ENCODE measurements at regions not wholly inside any gene's neighbourhood (a gene's known extent, or its start where the extent isn't known, plus 50 kb on each side); places are given as distances from the start of the nearest gene placed in this dataset.

GRCh38 chr4:155539746-155540145, 126.9 kb upstream of the GUCY1A1 start:
- TF ChIP-seq, protein P1, sequence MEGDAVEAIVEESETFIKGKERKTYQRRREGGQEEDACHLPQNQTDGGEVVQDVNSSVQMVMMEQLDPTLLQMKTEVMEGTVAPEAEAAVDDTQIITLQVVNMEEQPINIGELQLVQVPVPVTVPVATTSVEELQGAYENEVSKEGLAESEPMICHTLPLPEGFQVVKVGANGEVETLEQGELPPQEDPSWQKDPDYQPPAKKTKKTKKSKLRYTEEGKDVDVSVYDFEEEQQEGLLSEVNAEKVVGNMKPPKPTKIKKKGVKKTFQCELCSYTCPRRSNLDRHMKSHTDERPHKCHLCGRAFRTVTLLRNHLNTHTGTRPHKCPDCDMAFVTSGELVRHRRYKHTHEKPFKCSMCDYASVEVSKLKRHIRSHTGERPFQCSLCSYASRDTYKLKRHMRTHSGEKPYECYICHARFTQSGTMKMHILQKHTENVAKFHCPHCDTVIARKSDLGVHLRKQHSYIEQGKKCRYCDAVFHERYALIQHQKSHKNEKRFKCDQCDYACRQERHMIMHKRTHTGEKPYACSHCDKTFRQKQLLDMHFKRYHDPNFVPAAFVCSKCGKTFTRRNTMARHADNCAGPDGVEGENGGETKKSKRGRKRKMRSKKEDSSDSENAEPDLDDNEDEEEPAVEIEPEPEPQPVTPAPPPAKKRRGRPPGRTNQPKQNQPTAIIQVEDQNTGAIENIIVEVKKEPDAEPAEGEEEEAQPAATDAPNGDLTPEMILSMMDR (IDR thresholded peaks at IDR 0.05), result no peak
- no peak for TF ChIP-seq EZH2 (IDR thresholded peaks at IDR 0.05; ENCODE audit: borderline replicate concordance, insufficient read depth, low read depth, low read length, poor library complexity, severe bottlenecking)
